Stimulated activated CD4-positive, alpha-beta T cell treated with anti-CD3 and anti-CD28 coated beads, Interleukin-1b, Interleukin-23, amount 100 ng/mL, for 4 hours (primary cell): ENCODE measurements at regions not wholly inside any gene's neighbourhood (a gene's known extent, or its start where the extent isn't known, plus 50 kb on each side); places are given as distances from the start of the nearest gene placed in this dataset.

Experiments
- DNase-seq, 2 donors: peaks; one replicate each; pipeline ENCODE4 v3.0.0-alpha.2; 2020; ENCODE audit warnings: low read depth in 2 of 2

- no peak for DNase-seq
Measured at GRCh38 chr1:221850470-221851187, 108.7 kb upstream of the DUSP10 start.

- no peak for DNase-seq
Measured at GRCh38 chr1:221849897-221850296, 108.0 kb upstream of the DUSP10 start.

- DNase-seq = no peak
Measured at GRCh38 chr1:221849110-221849509, 107.2 kb upstream of the DUSP10 start.

GRCh38 chr1:221847676-221848075 lies 105.8 kb upstream of the DUSP10 start:
- no peak for DNase-seq

- no peak for DNase-seq
Measured at GRCh38 chr1:221845650-221846371, 103.9 kb upstream of the DUSP10 start.

GRCh38 chr1:221841983-221842335 lies 100.1 kb upstream of the DUSP10 start:
- no peak for DNase-seq

GRCh38 chr1:221841251-221841982 lies 99.5 kb upstream of the DUSP10 start:
- DNase-seq = no peak

GRCh38 chr1:221840511-221841243 lies 98.8 kb upstream of the DUSP10 start:
- no peak for DNase-seq

- peak; percentile 46 to 60 for DNase-seq
Measured at GRCh38 chr1:221839782-221840395, 98.0 kb upstream of the DUSP10 start.

- DNase-seq = no peak
Measured at GRCh38 chr1:221839321-221839720, 97.4 kb upstream of the DUSP10 start.

- no peak for DNase-seq
Measured at GRCh38 chr1:221837896-221838295, 96.0 kb upstream of the DUSP10 start.

- DNase-seq = no peak
Measured at GRCh38 chr1:221834698-221835513, 93.0 kb upstream of the DUSP10 start.

GRCh38 chr1:221832617-221833016 lies 90.7 kb upstream of the DUSP10 start:
- DNase-seq = no peak

- no peak for DNase-seq
Measured at GRCh38 chr1:221832151-221832550, 90.3 kb upstream of the DUSP10 start.

- DNase-seq = peak in 1 of 2 donors; percentile 21
Measured at GRCh38 chr1:221829327-221830015, 87.6 kb upstream of the DUSP10 start.

- no peak for DNase-seq
Measured at GRCh38 chr1:221827307-221827642, 85.4 kb upstream of the DUSP10 start.

GRCh38 chr1:221824909-221825308 lies 83.0 kb upstream of the DUSP10 start:
- DNase-seq = no peak

- no peak for DNase-seq
Measured at GRCh38 chr1:221824025-221824424, 82.1 kb upstream of the DUSP10 start.

- no peak for DNase-seq
Measured at GRCh38 chr1:221823561-221823960, 81.7 kb upstream of the DUSP10 start.

GRCh38 chr1:221823149-221823548 lies 81.3 kb upstream of the DUSP10 start:
- no peak for DNase-seq
